Spleen (tissue), 11 donors: ENCODE measurements at regions not wholly inside any gene's neighbourhood (a gene's known extent, or its start where the extent isn't known, plus 50 kb on each side); places are given as distances from the start of the nearest gene placed in this dataset.
"Not testable (repeated sequence)": the region's sequence is repeated elsewhere in the genome, so short reads cannot be mapped to it uniquely, and the experiment has no call there.

Experiments
- DNase-seq: peaks from one replicate; pipeline ENCODE4 v3.0.0-alpha.2; 2020
- H3K27ac ChIP-seq, 8 donors: fragments of 200-600 bp; sonication (generic) in 7 of 8; 1 replicate in 4 of 8; 2 replicates in 4 of 8; pipeline versions ENCODE4 v1.5.0 to v1.8.0; 2016 to 2021; ENCODE audit warnings: inconsistent platforms in 4 of 8, mild to moderate bottlenecking in 4 of 8, moderate library complexity in 1 of 8
- H3K27me3 ChIP-seq, 7 donors: fragments of 200-600 bp; sonication (generic) in 6 of 7; replicated peaks in 1 of 7; 1 replicate in 4 of 7; 2 replicates in 3 of 7; pipeline versions ENCODE4 v1.5.0 to v1.8.0; 2016 to 2021; ENCODE audit warnings: inconsistent platforms in 3 of 7, mild to moderate bottlenecking in 1 of 7
- H3K36me3 ChIP-seq, 6 donors: fragments of 200-600 bp; sonication (generic) in 5 of 6; 1 replicate in 4 of 6; 2 replicates in 2 of 6; pipeline versions ENCODE4 v1.5.0 to v1.8.0; 2016 to 2021; ENCODE audit warnings: inconsistent platforms in 2 of 6
- H3K4me1 ChIP-seq, 6 donors: fragments of 200-600 bp; sonication (generic) in 5 of 6; 1 replicate in 3 of 6; 2 replicates in 3 of 6; pipeline versions ENCODE4 v1.5.0 to v1.8.0; 2016 to 2021; ENCODE audit warnings: inconsistent platforms in 3 of 6
- H3K4me3 ChIP-seq, 8 donors: fragments of 200-600 bp; sonication (generic) in 7 of 8; 1 replicate in 4 of 8; 2 replicates in 4 of 8; pipeline versions ENCODE4 v1.5.0 to v1.8.0; 2016 to 2021; ENCODE audit warnings: inconsistent platforms in 4 of 8, mild to moderate bottlenecking in 4 of 8, moderate library complexity in 2 of 8
- H3K9me3 ChIP-seq, 8 donors: fragments of 200-600 bp; sonication (generic) in 7 of 8; 1 replicate in 4 of 8; 2 replicates in 4 of 8; pipeline versions ENCODE4 v1.5.0 to v1.8.0; 2016 to 2021; ENCODE audit warnings: inconsistent platforms in 4 of 8
- CTCF ChIP-seq, 11 experiments: fragments of 200-600 bp in 7 of 11; fragments of 450-650 bp in 4 of 11; sonication (generic) in 4 of 11; IDR thresholded peaks in 8 of 11; conservative IDR thresholded peaks in 3 of 11; 1 replicate in 7 of 11; 2 replicates in 4 of 11; pipeline versions ENCODE4 v1.4.0 to v1.8.0; 2016 to 2021; ENCODE audit warnings: antibody characterized with exemption in 11 of 11, inconsistent platforms in 4 of 11, mild to moderate bottlenecking in 1 of 11
- POLR2A ChIP-seq, 3 donors: fragments of 450-650 bp; IDR thresholded peaks; one replicate each; pipeline ENCODE4 v1.5.1; 2017; ENCODE audit warnings: antibody characterized with exemption in 3 of 3, mild to moderate bottlenecking in 1 of 3
- POLR2AphosphoS5 ChIP-seq, 3 donors: sonication (generic); formaldehyde crosslinking; IDR thresholded peaks; one replicate each; pipeline ENCODE4 v1.5.1; 2017; ENCODE audit warnings: antibody characterized with exemption in 3 of 3
- WGBS, 5 donors: extraction: QIAGEN DNeasy Blood & Tissue Kit in 3 of 5; methylation state at CpG; one replicate each; pipeline versions ENCODE4 v1.1.5 to v1.1.7; 2013 to 2018; 5-methylcytosine and 5-hydroxymethylcytosine counted together
- intact Hi-C: fragments of 100-400 bp; cut with DNase I; formaldehyde crosslinking; loops from one replicate; pipeline ENCODE4 v1.15.0; 2023; ENCODE audit warnings: low total_unique reads
- donor health status: healthy with polysubstance abuse.
- donor health status: DM: no; HTN: no; CAD: no; lungs with moderate emphysema.
- donor health status: DM: no; HTN: no; CAD: no.
- donor health status: Bipolar disorder and iron deficiency.
- donor health status: healthy.
- donor health status: DM: no; HTN: no; CAD: no.
- donor health status: DM: yes; HTN: yes; CAD: no.

GRCh38 chr5:24162343-24162742, 482.4 kb downstream of the CDH10 start:
- peaks cover 0 to 6% (median 2%) of the 10 kb centered on the region in 8 donors for H3K9me3 ChIP-seq
- intact Hi-C loops = no loop called here
- no peak for DNase-seq
- H3K36me3 ChIP-seq = no peaks in the 10 kb centered on the region
- TF ChIP-seq POLR2AphosphoS5 (IDR thresholded peaks at IDR 0.05) (no peak), CTCF (IDR thresholded peaks at IDR 0.05 in 8 of 11, conservative IDR thresholded peaks at IDR 0.05 in 3 of 11) (no peak), POLR2A (IDR thresholded peaks at IDR 0.05) (no peak)
- H3K4me1 ChIP-seq = no peaks in the 10 kb centered on the region
- no peak overlapping the region for H3K27ac ChIP-seq
- H3K27me3 ChIP-seq = no peaks in the 10 kb centered on the region
- no peak overlapping the region for H3K4me3 ChIP-seq

- intact Hi-C loops = no loop called here
- no peak for DNase-seq
- TF ChIP-seq POLR2AphosphoS5 (IDR thresholded peaks at IDR 0.05) (no peak), POLR2A (IDR thresholded peaks at IDR 0.05) (no peak), CTCF (IDR thresholded peaks at IDR 0.05 in 8 of 11, conservative IDR thresholded peaks at IDR 0.05 in 3 of 11) (no peak)
- H3K9me3 ChIP-seq = peaks cover 0 to 3% (median 0%) of the 10 kb centered on the region in 8 donors
- no peaks in the 10 kb centered on the region for H3K36me3 ChIP-seq
- no peaks in the 10 kb centered on the region for H3K4me1 ChIP-seq
- 69 to 87% (median 73%) methylated on average over 2 of the region's 2 CpGs for WGBS, 5 donors
- no peaks in the 10 kb centered on the region for H3K27me3 ChIP-seq
- no peak overlapping the region for H3K4me3 ChIP-seq
- no peak overlapping the region for H3K27ac ChIP-seq
Measured at GRCh38 chr5:24163091-24163490, 481.7 kb downstream of the CDH10 start.

GRCh38 chr5:24167806-24168205, 477.0 kb downstream of the CDH10 start:
- intact Hi-C loops = no loop called here
- no peak for TF ChIP-seq POLR2AphosphoS5 (IDR thresholded peaks at IDR 0.05)
- no peak for TF ChIP-seq POLR2A (IDR thresholded peaks at IDR 0.05)
- no peak for TF ChIP-seq CTCF (IDR thresholded peaks at IDR 0.05 in 8 of 11, conservative IDR thresholded peaks at IDR 0.05 in 3 of 11)
- H3K36me3 ChIP-seq = no peaks in the 10 kb centered on the region
- no peaks in the 10 kb centered on the region for H3K27me3 ChIP-seq
- H3K27ac ChIP-seq = no peak overlapping the region
- DNase-seq = no peak
- H3K4me3 ChIP-seq = no peak overlapping the region
- peaks cover 0 to 18% (median 8%) of the 10 kb centered on the region in 8 donors for H3K9me3 ChIP-seq
- no peaks in the 10 kb centered on the region for H3K4me1 ChIP-seq

- H3K4me3 ChIP-seq = no peak overlapping the region
- no peak overlapping the region for H3K27ac ChIP-seq
- H3K9me3 ChIP-seq = peaks cover 0 to 18% (median 8%) of the 10 kb centered on the region in 8 donors
- no peaks in the 10 kb centered on the region for H3K4me1 ChIP-seq
- 86 to 92% (median 91%) methylated on average over 16 of the region's 16 CpGs for WGBS, 5 donors
- intact Hi-C loops = no loop called here
- no peaks in the 10 kb centered on the region for H3K36me3 ChIP-seq
- TF ChIP-seq CTCF (IDR thresholded peaks at IDR 0.05 in 8 of 11, conservative IDR thresholded peaks at IDR 0.05 in 3 of 11) (no peak), POLR2AphosphoS5 (IDR thresholded peaks at IDR 0.05) (no peak), POLR2A (IDR thresholded peaks at IDR 0.05) (no peak)
- no peaks in the 10 kb centered on the region for H3K27me3 ChIP-seq
- DNase-seq = no peak
Measured at GRCh38 chr5:24170026-24170425, 474.8 kb downstream of the CDH10 start.

- 67 to 86% (median 71%) methylated on average over 2 of the region's 2 CpGs for WGBS, 5 donors
- H3K4me3 ChIP-seq, H3K4me1 ChIP-seq, H3K36me3 ChIP-seq, DNase-seq, H3K27ac ChIP-seq, intact Hi-C loops, H3K27me3 ChIP-seq: not testable (repeated sequence)
- peaks cover 0 to 18% (median 8%) of the 10 kb centered on the region in 8 donors for H3K9me3 ChIP-seq
Measured at GRCh38 chr5:24170930-24171329, 473.8 kb downstream of the CDH10 start.
